Esophagus squamous epithelium (tissue), 4 donors: ENCODE measurements at regions not wholly inside any gene's neighbourhood (a gene's known extent, or its start where the extent isn't known, plus 50 kb on each side); places are given as distances from the start of the nearest gene placed in this dataset.

Source experiments
- CTCF ChIP-seq, 6 experiments: fragments of 450-650 bp in 4 of 6; fragments of 200-600 bp in 2 of 6; sonication (generic) in 2 of 6; IDR thresholded peaks; one replicate each; pipeline ENCODE4 v1.5.1; 2016 to 2019; ENCODE audit warnings: antibody characterized with exemption in 6 of 6, mild to moderate bottlenecking in 4 of 6, moderate library complexity in 4 of 6
- POLR2A ChIP-seq, 4 donors: fragments of 450-650 bp; IDR thresholded peaks; one replicate each; pipeline ENCODE4 v1.6.1; 2017; ENCODE audit warnings: antibody characterized with exemption in 4 of 4, mild to moderate bottlenecking in 4 of 4, moderate library complexity in 3 of 4

- no peak for TF ChIP-seq CTCF (IDR thresholded peaks at IDR 0.05)
- no peak for TF ChIP-seq POLR2A (IDR thresholded peaks at IDR 0.05)
Observed at GRCh38 chr3:64856977-64857516, 169.2 kb upstream of the ADAMTS9 start.
